ENCODE measurements at regions not wholly inside any gene's neighbourhood (a gene's known extent, or its start where the extent isn't known, plus 50 kb on each side); places are given as distances from the start of the nearest gene placed in this dataset.

DNA sequence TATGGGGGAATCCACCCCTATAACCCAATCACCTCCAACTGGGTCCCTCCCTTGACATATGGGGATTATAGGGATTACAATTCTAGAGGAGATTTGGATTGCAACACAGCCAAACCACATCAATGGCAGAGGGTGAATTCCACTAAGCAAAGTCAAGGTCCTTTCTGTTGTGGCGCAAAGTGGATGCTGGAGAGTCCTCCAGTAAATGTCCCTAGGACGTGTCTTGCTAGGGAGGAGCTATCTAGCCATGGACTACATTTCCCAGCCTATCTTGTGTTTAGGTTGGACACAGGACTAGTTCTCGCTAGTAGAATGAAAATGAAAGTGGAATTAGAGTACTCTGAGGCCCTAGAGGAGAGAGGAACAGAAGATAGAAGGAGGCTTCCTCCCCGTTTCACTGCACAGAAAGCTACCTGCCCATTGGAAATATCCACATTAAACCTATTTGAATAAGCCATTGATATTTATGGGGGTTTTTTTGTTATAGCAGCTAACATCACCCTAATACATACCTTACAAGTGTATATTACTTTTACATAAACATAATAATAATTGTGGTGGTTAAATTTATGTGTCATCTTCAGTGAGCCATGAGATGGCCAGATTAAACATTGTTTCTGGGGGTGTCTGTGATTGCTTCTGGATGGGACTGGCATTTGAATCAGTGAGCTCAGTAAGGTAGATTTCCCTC lies 56.7 kb upstream of the ERCC4 start:
- DNase-seq (ENCODE audit: low read depth in 2 of 2): no peak

DNA sequence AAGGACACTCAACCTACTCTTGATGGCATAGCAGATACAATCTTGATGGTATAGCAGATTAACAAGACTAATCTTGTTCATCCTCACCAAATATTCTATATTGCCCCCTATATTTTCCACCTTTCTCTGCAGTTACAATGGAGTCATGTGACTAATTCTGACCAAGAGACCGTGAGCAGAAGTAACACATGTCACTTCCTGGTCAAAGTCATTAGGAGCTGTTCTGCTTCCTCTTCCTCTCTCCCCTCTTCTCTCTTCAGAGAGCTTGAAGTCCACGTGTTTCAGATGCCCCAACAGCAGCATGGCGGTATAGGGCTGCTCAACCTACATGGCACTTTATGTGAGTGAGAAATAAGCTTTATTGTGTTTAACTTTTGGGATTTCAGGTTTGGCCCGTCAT lies 55.3 kb upstream of the ERCC4 start:
- no peak for DNase-seq (ENCODE audit: low read depth in 2 of 2)

DNA sequence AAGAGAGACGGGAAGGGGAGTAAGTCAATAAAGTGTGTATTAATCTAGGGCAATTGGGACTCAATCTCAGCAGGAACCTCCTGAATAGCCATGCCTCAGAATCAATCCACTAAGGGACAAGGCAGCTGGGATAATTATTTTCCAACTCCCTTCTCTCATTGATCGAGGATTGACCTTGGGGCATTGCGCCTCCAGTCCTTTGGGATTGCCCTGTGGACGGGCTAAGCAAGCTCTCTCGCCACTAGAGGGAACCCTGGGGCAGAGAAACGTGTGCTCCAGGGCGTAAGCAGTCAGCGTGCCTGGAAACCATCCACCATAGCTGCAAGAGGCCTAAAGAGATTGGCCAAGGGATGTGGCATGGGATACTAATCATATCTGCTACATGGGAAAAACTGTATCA lies 53.9 kb upstream of the ERCC4 start:
- DNase-seq (ENCODE audit: low read depth in 2 of 2): peak; percentile 17 to 19
